A673 (cell line): ENCODE measurements at regions not wholly inside any gene's neighbourhood (a gene's known extent, or its start where the extent isn't known, plus 50 kb on each side); places are given as distances from the start of the nearest gene placed in this dataset.

Experiments used
- EZH2 ChIP-seq: fragments of 200-600 bp; sonication (generic); IDR thresholded peaks from 2 replicates; pipeline ENCODE4 v1.6.1; 2017; ENCODE audit warnings: borderline replicate concordance, low read depth, mild to moderate bottlenecking, mixed read lengths, antibody characterized with exemption, low read length; ENCODE audit not compliant: poor library complexity, severe bottlenecking
- TF ChIP-seq, protein P1 (sequence below): fragments of 300-800, 200-600 bp; sonication (generic); conservative IDR thresholded peaks from 2 replicates; pipeline ENCODE4 v1.5.1; 2017; ENCODE audit warnings: low read depth, mild to moderate bottlenecking, antibody characterized with exemption, low read length, moderate library complexity, mixed read lengths

DNA sequence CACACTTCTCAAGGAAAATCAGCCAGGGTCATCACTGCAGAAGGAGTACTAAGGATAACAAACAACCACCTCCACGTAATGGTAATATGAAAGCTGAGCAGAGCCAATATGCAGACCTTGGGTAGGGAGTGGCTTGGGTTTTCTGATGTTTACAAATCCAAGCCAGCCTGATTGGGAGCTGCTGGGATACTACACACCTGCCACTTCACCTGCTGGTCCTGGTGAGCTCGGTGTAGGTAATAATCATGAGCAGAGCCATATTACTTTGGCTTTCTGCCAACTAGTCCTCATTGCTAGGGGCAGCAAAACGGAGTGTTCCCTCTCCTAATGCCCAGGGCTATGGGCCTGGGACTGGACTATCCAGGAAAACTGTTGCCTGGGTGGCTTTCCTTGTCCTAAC lies 433.5 kb upstream of the PPP2R3A start:
- no peak for TF ChIP-seq EZH2
- TF ChIP-seq, protein P1, sequence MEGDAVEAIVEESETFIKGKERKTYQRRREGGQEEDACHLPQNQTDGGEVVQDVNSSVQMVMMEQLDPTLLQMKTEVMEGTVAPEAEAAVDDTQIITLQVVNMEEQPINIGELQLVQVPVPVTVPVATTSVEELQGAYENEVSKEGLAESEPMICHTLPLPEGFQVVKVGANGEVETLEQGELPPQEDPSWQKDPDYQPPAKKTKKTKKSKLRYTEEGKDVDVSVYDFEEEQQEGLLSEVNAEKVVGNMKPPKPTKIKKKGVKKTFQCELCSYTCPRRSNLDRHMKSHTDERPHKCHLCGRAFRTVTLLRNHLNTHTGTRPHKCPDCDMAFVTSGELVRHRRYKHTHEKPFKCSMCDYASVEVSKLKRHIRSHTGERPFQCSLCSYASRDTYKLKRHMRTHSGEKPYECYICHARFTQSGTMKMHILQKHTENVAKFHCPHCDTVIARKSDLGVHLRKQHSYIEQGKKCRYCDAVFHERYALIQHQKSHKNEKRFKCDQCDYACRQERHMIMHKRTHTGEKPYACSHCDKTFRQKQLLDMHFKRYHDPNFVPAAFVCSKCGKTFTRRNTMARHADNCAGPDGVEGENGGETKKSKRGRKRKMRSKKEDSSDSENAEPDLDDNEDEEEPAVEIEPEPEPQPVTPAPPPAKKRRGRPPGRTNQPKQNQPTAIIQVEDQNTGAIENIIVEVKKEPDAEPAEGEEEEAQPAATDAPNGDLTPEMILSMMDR = no peak
